ENCODE measurements at regions not wholly inside any gene's neighbourhood (a gene's known extent, or its start where the extent isn't known, plus 50 kb on each side); places are given as distances from the start of the nearest gene placed in this dataset.

- peak; percentile 80 for DNase-seq (ENCODE audit: low spot score)
These were observed 387.7 kb upstream of the IRX4 start for GRCh38 chr5:2270467-2270866.

- no peak for DNase-seq (ENCODE audit: low spot score)
These were observed 386.9 kb upstream of the IRX4 start for GRCh38 chr5:2269656-2270055.

GRCh38 chr5:2267991-2268390 lies 385.3 kb upstream of the IRX4 start:
- DNase-seq (ENCODE audit: low spot score): no peak

- no peak for DNase-seq (ENCODE audit: low spot score)
These were observed 384.0 kb upstream of the IRX4 start for GRCh38 chr5:2266641-2267240.

- no peak for DNase-seq (ENCODE audit: low spot score)
These were observed 382.6 kb upstream of the IRX4 start for GRCh38 chr5:2265341-2265740.

GRCh38 chr5:2263763-2264162 lies 381.0 kb upstream of the IRX4 start:
- peak; percentile 73 for DNase-seq (ENCODE audit: low spot score)

- peak; percentile 73 for DNase-seq (ENCODE audit: low spot score)
These were observed 379.9 kb upstream of the IRX4 start for GRCh38 chr5:2262620-2263019.

- peak; percentile 83 for DNase-seq (ENCODE audit: low spot score)
These were observed 378.4 kb upstream of the IRX4 start for GRCh38 chr5:2261004-2261703.

- peak; percentile 80 for DNase-seq (ENCODE audit: low spot score)
These were observed 377.7 kb upstream of the IRX4 start for GRCh38 chr5:2260211-2261003.

GRCh38 chr5:2259494-2260107 lies 376.9 kb upstream of the IRX4 start:
- peak; percentile 71 for DNase-seq (ENCODE audit: low spot score)

- DNase-seq (ENCODE audit: low spot score): no peak
These were observed 376.1 kb upstream of the IRX4 start for GRCh38 chr5:2258861-2259260.

GRCh38 chr5:2257326-2258244 lies 374.9 kb upstream of the IRX4 start:
- DNase-seq (ENCODE audit: low spot score): peak; percentile 75

- peak; percentile 72 for DNase-seq (ENCODE audit: low spot score)
These were observed 374.1 kb upstream of the IRX4 start for GRCh38 chr5:2256691-2257280.

- DNase-seq (ENCODE audit: low spot score): no peak
These were observed 373.4 kb upstream of the IRX4 start for GRCh38 chr5:2255915-2256690.

GRCh38 chr5:2254880-2255750 lies 372.4 kb upstream of the IRX4 start:
- DNase-seq (ENCODE audit: low spot score): peak; percentile 62

GRCh38 chr5:2254406-2254805 lies 371.7 kb upstream of the IRX4 start:
- DNase-seq (ENCODE audit: low spot score): no peak

- DNase-seq (ENCODE audit: low spot score): no peak
These were observed 370.6 kb upstream of the IRX4 start for GRCh38 chr5:2253040-2253975.
